HG03095 (cell line): ENCODE measurements at regions not wholly inside any gene's neighbourhood (a gene's known extent, or its start where the extent isn't known, plus 50 kb on each side); places are given as distances from the start of the nearest gene placed in this dataset.
"Not testable (repeated sequence)": the region's sequence is repeated elsewhere in the genome, so short reads cannot be mapped to it uniquely, and the experiment has no call there.

Experiments used
- ATAC-seq: cut with Tn5 transposase; IDR thresholded peaks from one replicate; pipeline ENCODE4 v1.9.1; 2021; ENCODE audit warnings: moderate library complexity; ENCODE audit not compliant: unreplicated experiment

GRCh38 chr21:6060054-6060681, 4461.2 kb upstream of the TPTE start:
- ATAC-seq: not testable (repeated sequence)

- not testable (repeated sequence) for ATAC-seq
Measured at GRCh38 chr21:6066320-6066985, 4454.9 kb upstream of the TPTE start.

DNA sequence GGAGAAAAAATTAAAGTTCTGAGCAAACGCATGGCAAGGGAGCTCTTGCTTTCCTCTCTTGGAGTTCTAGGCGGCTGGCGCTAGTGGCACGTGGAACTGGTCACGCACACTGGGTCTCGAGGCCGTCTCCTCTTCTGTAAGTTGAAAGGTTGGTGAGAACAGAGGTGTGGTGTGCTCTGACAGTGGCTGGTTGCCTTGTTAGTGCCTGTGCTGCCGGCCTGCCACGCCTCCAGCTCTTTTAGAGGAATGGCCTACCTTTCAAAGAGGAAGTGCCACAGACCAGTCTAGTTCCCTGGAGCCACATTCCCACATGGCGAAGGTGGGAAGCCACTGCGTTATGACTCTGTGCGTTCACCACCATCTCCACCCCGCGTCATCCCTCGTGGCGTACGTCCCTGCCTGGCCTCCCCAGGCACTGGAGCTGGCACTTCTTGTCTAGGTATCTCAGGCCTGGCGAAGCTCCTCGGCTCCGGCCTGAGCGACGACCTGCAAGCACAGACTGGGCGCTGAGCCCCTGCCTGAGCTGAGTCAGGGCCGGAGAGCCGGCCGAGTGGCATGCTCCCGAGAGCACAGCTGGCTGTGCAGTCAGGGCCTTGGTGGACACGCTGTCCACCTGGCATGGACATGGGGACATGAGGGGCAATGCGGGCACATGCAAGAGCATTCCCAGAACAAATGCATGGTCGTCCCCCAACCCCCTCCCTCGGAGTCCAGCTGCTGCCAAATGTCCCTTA, 4453.1 kb upstream of the TPTE start:
- ATAC-seq: not testable (repeated sequence)

GRCh38 chr21:6070213-6070612, 4451.2 kb upstream of the TPTE start:
- ATAC-seq: not testable (repeated sequence)

DNA sequence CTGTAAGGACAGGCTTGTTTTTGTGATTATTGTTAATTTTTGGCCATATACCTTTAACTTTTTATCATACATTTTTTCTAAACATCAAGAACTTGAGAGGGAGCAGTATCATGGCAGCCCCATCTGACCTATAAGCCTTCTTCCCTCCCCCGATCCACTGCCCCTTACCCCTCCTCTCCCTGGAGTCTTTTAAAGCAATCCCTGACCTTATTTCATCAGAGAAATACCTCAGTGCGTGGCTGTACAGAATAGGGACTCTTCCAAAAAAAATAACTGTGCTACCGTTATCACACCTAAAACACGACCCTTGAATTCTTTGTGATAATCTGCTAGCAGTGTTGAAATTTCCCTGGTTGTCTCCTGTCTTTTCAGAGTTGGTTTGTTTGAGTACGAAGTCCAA, 4448.7 kb upstream of the TPTE start:
- not testable (repeated sequence) for ATAC-seq

GRCh38 chr21:6073993-6074705, 4447.2 kb upstream of the TPTE start:
- ATAC-seq: not testable (repeated sequence)

GRCh38 chr21:6074935-6075334, 4446.4 kb upstream of the TPTE start:
- ATAC-seq: not testable (repeated sequence)

DNA sequence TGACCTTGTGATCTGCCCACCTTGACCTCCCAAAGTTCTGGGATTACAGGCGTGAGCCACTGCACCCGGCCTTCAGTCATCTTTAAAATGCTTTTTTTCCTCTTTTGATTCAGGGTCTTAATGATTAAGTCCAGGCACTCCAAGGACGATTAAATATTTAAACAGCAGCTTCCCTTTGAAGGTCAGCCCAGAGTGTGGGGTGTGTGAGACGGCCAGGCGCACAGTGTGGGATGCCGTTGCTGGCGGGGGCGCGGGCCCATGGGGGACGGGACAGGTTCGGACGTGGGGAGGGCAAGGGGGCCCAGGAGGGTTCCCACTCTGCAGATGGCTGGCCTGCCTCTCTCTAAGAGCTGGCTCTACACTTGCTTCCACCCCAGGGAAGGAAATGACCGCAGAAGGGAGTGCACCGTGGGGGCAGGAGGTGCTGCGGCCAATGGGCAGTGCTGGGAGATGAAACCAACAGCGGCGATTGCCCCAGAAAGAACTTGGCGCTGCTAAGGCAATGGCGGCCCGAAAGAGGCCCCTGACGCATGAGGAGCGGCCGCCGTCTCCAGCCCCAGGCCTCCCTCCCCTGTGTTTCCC, 4445.7 kb upstream of the TPTE start:
- ATAC-seq: not testable (repeated sequence)

- ATAC-seq: not testable (repeated sequence)
Measured at GRCh38 chr21:6077358-6077757, 4444.0 kb upstream of the TPTE start.

GRCh38 chr21:6078902-6079301, 4442.5 kb upstream of the TPTE start:
- not testable (repeated sequence) for ATAC-seq

- not testable (repeated sequence) for ATAC-seq
Measured at GRCh38 chr21:6080941-6081655, 4440.3 kb upstream of the TPTE start.

DNA sequence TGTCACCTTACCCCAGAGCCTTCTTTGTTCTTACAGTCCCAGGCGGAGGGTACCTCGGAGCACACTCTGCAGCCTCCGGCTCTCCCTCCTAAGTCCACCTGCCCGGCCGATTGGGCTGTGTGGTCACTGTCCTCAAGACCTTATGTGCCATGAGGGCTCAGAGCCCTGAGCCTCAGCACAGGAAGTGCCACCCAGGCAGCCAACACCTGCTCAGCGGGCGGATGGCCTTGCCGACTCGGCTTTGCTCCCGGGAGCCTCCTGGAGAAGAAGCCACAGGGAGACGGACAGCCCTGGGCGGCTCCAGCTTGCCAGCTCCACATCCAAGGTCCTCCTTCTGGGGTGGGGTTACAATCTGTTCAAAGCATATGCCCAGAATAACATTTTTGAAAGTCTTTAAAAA, 4439.2 kb upstream of the TPTE start:
- not testable (repeated sequence) for ATAC-seq

DNA sequence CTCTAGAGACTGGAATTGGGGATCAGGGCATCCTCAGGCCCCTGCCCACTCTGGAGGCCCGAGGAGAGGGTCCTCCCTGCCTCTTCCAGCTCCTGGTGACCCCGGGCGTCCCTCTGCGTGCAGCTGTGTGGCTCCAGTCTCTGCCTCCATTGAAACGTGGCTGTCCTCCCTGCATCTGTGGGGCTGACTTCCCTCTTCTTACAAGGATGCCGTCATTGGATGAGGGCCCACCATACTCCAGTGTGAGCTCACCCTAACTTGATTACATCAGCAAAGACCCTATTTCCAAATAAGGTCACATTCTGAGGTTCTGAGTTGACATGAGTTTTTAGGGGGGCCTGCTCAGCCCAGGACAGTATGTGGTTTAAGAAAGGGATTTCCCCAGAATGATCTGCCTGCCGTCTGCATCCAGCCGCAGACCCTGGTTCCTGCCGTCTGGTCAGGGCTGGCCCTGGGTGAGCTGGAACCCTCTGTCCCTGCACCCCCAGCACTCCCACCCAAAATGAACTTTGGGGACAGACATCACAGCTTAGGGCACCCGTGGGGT, 4437.7 kb upstream of the TPTE start:
- not testable (repeated sequence) for ATAC-seq

DNA sequence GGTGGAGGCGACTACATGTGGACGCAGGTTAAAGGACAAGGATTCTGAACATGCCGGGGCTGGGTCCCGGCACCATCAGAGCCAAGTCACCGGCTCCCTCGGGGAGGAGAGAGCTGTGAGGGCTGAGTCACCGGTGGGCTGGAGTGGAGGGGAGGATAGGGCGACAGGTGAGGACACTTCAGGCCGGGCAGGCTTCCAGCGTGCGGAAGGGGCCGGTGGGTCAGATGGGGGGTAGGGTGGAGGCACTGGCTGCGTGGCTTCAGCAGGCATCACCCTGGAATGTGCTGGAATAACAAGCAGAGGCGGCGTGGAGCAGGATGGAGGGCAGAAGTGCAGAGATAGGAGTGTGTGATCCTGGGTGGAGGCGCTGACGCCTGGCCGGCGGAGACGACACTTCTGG, 4435.3 kb upstream of the TPTE start:
- not testable (repeated sequence) for ATAC-seq

- not testable (repeated sequence) for ATAC-seq
Measured at GRCh38 chr21:6087579-6088178, 4433.7 kb upstream of the TPTE start.

DNA sequence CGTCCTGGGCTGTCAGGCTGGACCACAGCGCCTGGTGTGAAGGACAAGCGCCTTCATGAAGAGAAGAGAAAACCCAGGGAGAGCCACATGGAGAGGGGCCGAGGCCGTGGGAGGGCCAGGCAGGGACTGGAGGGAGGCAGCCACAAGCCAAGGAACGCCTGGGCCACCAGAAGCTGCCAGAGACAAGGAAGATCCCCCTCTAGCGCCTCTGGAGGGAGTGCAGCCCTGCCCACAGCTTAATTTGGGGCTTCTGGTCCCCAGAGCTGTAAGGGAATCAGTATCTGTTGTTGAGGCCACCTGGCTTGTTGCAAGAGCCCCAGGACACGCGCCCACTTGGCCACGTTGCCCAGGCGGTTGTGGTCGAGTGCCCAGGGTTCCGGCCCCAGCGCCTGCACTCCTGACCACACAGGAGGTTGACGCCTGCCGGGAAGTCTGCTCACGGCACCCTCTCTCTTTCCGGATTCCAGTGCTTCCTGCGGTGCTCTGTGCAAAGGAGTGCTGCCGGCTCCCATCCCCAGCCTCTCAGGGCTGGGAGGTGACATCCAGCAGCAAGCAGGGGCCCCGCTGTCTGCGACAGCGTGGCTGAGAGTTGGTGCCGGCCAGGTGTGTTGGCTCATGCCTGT, 4431.0 kb upstream of the TPTE start:
- ATAC-seq: not testable (repeated sequence)

- ATAC-seq: not testable (repeated sequence)
Measured at GRCh38 chr21:6091335-6092027, 4429.9 kb upstream of the TPTE start.

DNA sequence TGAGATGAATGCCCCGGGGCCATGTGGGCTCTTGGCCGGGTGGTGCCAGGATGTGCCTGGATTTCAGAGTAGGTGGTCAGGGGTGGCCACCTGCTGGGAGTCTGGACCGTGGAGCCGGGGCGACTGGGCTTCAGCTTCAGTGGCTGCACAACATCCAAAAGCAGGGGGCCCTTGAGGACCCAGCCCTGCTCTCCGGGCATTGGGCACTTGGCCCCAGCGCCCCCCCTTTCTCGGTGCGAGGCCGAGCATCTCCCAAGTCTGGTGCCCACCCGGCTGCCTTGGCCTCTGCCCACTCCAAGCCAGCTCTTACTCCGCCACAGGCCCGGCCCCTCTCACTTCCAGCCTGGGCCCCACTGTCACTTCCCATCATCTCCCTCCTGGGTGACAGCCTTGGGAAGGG, 4429.0 kb upstream of the TPTE start:
- ATAC-seq: not testable (repeated sequence)
